OCI-LY3 (cell line): ENCODE measurements at regions not wholly inside any gene's neighbourhood (a gene's known extent, or its start where the extent isn't known, plus 50 kb on each side); places are given as distances from the start of the nearest gene placed in this dataset.
"Not testable (repeated sequence)": the region's sequence is repeated elsewhere in the genome, so short reads cannot be mapped to it uniquely, and the experiment has no call there.

Experiments used
- H2AFZ ChIP-seq: fragments of 200-600, 300-600 bp; shearing (Covaris generic); 2 replicates; pipeline ENCODE4 v1.6.0; 2014; ENCODE audit warnings: antibody characterized with exemption, low read depth, low read length
- H3K27ac ChIP-seq: fragments of 200-600, 300-600 bp; sonication (generic); 2 replicates; pipeline ENCODE4 v1.5.1; 2014; ENCODE audit warnings: mild to moderate bottlenecking, low read length, moderate library complexity, mixed read lengths
- H3K27me3 ChIP-seq: fragments of 200-600, 300-600 bp; sonication (generic); 2 replicates; pipeline ENCODE4 v1.6.1; 2014; ENCODE audit warnings: low read depth, low read length, mixed read lengths
- H3K36me3 ChIP-seq: fragments of 200-600, 300-600 bp; sonication (generic); replicated peaks from 2 replicates; pipeline ENCODE3; 2014; ENCODE audit warnings: low read depth, low read length, mixed read lengths
- H3K4me1 ChIP-seq: fragments of 300-600, 200-600 bp; sonication (generic); 2 replicates; pipeline ENCODE4 v1.6.1; 2014; ENCODE audit warnings: low read length, mixed read lengths
- H3K4me2 ChIP-seq: fragments of 200-600, 300-600 bp; sonication (generic); 2 replicates; pipeline ENCODE4 v1.6.1; 2014; ENCODE audit warnings: low read length, mixed read lengths
- H3K4me3 ChIP-seq: fragments of 300-600, 200-600 bp; sonication (generic); 2 replicates; pipeline ENCODE4 v1.5.1; 2014; ENCODE audit warnings: antibody characterized with exemption, mild to moderate bottlenecking, low read length, moderate library complexity
- H3K79me2 ChIP-seq: fragments of 300-600, 200-600 bp; shearing (Covaris generic); 2 replicates; pipeline ENCODE4 v1.6.1; 2014; ENCODE audit warnings: mild to moderate bottlenecking, low read length, mixed read lengths
- H3K9ac ChIP-seq: fragments of 300-600, 200-600 bp; shearing (Covaris generic); 2 replicates; pipeline ENCODE4 v1.6.0; 2014; ENCODE audit warnings: mild to moderate bottlenecking, low read length, moderate library complexity
- H3K9me3 ChIP-seq: fragments of 200-600, 300-600 bp; shearing (Covaris generic); 2 replicates; pipeline ENCODE4 v1.6.1; 2014; ENCODE audit warnings: low read length, mixed read lengths; ENCODE audit not compliant: insufficient read depth
- H4K20me1 ChIP-seq: fragments of 200-600, 300-600 bp; sonication (generic); 2 replicates; pipeline ENCODE4 v1.6.1; 2016; ENCODE audit warnings: low read length, mixed read lengths; ENCODE audit not compliant: insufficient read depth
- EZH2phosphoT487 ChIP-seq: fragments of 200-600 bp; shearing (Covaris generic); IDR thresholded peaks from 2 replicates; pipeline ENCODE4 v1.6.1; 2018; ENCODE audit warnings: antibody characterized with exemption, mixed run types, low read depth
- TF ChIP-seq, protein P1 (sequence below): fragments of 200-600, 300-600 bp; sonication (generic); IDR thresholded peaks from 2 replicates; pipeline ENCODE4 v1.5.1; 2014; ENCODE audit warnings: antibody characterized with exemption, low read length, low read depth

DNA sequence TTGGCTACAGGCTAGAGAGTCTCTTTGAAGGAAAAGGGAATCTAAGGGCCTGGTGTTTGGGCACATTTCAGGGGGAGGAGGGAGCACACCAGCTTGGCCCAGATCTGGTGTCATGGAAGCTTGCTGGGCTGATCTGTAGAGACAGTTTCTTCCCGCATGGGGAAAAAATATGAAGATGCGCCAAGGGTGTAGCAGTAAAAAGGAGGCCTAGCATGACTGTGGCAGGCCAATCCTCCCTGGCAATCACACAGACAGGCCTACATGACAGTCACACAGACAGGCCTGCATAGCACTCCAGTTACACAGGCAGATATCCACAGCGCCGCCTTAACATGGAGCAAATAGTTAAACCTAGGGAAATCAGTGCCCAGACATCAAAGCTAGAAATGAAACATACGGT, 123.6 kb upstream of the KIF5B start:
- H2AFZ ChIP-seq: no peak overlapping the region
- no peaks in the 10 kb centered on the region for H3K4me1 ChIP-seq
- H3K27ac ChIP-seq: no peak overlapping the region

DNA sequence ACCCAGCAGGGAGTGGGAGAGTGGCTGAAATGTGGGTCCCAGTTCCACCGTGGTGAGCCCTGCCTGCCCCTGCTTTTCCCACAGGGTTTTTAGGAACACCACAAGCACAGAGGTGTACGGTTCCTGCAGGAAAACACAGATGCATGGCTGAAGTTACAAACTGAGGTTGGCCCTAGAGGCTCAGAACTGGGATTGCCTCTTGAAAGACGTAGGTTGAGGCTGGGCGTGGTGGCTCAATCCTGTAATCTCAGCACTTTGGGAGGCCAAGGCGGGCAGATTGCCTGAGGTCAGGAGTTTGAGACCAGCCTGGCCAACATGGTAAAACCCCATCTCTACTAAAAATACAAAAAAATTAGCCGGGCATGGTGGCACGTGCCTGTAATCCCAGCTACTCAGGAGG, 121.4 kb upstream of the KIF5B start:
- not testable (repeated sequence) for H3K36me3 ChIP-seq, H3K27ac ChIP-seq, H3K79me2 ChIP-seq, H3K4me2 ChIP-seq, H3K9ac ChIP-seq, H3K4me3 ChIP-seq, H2AFZ ChIP-seq, H3K27me3 ChIP-seq, H3K4me1 ChIP-seq, H3K9me3 ChIP-seq, H4K20me1 ChIP-seq

More for the DNA sequence above, 123.6 kb upstream of the KIF5B start:
- Histone ChIP-seq H3K27me3 (no peaks in the 10 kb centered on the region), H3K4me3 (no peak overlapping the region), H3K79me2 (no peaks in the 10 kb centered on the region), H3K36me3 (no peaks in the 10 kb centered on the region), H3K4me2 (no peak overlapping the region), H3K9me3 (no peaks in the 10 kb centered on the region), H3K9ac (no peak overlapping the region), H4K20me1 (no peaks in the 10 kb centered on the region)
- TF ChIP-seq, protein P1, sequence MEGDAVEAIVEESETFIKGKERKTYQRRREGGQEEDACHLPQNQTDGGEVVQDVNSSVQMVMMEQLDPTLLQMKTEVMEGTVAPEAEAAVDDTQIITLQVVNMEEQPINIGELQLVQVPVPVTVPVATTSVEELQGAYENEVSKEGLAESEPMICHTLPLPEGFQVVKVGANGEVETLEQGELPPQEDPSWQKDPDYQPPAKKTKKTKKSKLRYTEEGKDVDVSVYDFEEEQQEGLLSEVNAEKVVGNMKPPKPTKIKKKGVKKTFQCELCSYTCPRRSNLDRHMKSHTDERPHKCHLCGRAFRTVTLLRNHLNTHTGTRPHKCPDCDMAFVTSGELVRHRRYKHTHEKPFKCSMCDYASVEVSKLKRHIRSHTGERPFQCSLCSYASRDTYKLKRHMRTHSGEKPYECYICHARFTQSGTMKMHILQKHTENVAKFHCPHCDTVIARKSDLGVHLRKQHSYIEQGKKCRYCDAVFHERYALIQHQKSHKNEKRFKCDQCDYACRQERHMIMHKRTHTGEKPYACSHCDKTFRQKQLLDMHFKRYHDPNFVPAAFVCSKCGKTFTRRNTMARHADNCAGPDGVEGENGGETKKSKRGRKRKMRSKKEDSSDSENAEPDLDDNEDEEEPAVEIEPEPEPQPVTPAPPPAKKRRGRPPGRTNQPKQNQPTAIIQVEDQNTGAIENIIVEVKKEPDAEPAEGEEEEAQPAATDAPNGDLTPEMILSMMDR: no peak
- no peak for TF ChIP-seq EZH2phosphoT487

- Histone ChIP-seq H3K9me3 (no peaks in the 10 kb centered on the region), H3K36me3 (no peaks in the 10 kb centered on the region), H2AFZ (no peak overlapping the region), H3K4me1 (no peaks in the 10 kb centered on the region), H3K9ac (no peak overlapping the region), H3K79me2 (no peaks in the 10 kb centered on the region), H4K20me1 (no peaks in the 10 kb centered on the region), H3K4me3 (no peak overlapping the region), H3K4me2 (no peak overlapping the region), H3K27me3 (no peaks in the 10 kb centered on the region), H3K27ac (no peak overlapping the region)
- TF ChIP-seq, protein P1: no peak
Measured at GRCh38 chr10:32175629-32176028, 119.4 kb upstream of the KIF5B start.

GRCh38 chr10:32174349-32174893, 118.2 kb upstream of the KIF5B start:
- H3K9me3 ChIP-seq: no peaks in the 10 kb centered on the region

More at GRCh38 chr10:32174349-32174893, 118.2 kb upstream of the KIF5B start:
- Histone ChIP-seq H3K4me1 (no peaks in the 10 kb centered on the region), H3K9ac (no peak overlapping the region), H2AFZ (no peak overlapping the region), H3K79me2 (no peaks in the 10 kb centered on the region), H3K4me3 (no peak overlapping the region), H3K27ac (no peak overlapping the region), H4K20me1 (no peaks in the 10 kb centered on the region), H3K27me3 (no peaks in the 10 kb centered on the region), H3K4me2 (no peak overlapping the region), H3K36me3 (no peaks in the 10 kb centered on the region)
- no peak for TF ChIP-seq EZH2phosphoT487
- TF ChIP-seq, protein P1: no peak
